ENCODE measurements at regions not wholly inside any gene's neighbourhood (a gene's known extent, or its start where the extent isn't known, plus 50 kb on each side); places are given as distances from the start of the nearest gene placed in this dataset.
"Not testable (repeated sequence)": the region's sequence is repeated elsewhere in the genome, so short reads cannot be mapped to it uniquely, and the experiment has no call there.

DNA sequence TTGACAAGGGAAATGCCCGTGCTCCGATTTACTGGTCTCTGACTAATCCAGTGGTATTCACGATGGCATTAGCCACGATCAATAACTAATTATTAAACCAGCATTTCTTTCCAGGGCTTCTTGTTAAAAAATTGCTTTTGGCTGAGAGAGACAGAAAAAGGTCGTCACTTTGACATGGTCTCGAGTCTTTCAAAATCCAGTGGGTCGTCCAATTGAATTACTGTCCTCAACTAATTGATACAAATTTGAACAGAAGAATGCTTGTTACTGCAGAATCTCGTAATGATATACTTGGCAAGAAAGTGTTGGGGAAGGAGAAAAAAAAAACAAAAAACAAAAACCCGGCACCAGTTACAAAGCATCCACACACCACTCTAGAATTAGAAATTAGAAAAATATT lies 318.4 kb downstream of the NR2F2 start:
- TF ChIP-seq CTCF (IDR thresholded peaks at IDR 0.05): no peak
- H3K4me3 Mint-ChIP-seq: no peak overlapping the region
- peaks cover 7% of the 10 kb centered on the region for H3K27me3 Mint-ChIP-seq (ENCODE audit: low read depth, poor library complexity)
- peaks cover 23% of the 10 kb centered on the region for H3K4me1 Mint-ChIP-seq
- no peaks in the 10 kb centered on the region for H3K36me3 Mint-ChIP-seq (ENCODE audit: low read depth)
- no peak overlapping the region for H3K27ac Mint-ChIP-seq
- no peaks in the 10 kb centered on the region for H3K9me3 Mint-ChIP-seq
- no peak for DNase-seq

DNA sequence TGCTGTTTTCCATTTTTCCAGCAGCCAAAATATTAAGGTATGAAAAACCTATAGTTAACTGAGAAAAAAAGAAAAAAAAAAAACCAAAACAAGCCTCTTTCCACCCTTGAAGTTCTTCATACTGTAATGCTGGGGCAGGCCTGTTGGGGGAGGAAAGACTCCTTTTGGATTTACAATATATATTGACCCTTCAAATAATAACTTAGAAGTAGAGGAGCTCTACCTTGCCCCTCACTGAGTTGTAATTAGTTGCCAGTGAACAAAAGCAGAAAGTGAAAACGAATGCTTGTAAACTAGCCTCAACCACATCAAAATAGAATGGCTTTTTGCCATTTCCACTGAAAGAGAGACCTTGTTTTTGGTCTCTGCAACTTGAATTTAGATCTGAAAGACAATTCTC lies 326.6 kb downstream of the NR2F2 start:
- H3K27me3 Mint-ChIP-seq (ENCODE audit: low read depth, poor library complexity): peaks cover 6% of the 10 kb centered on the region

DNA sequence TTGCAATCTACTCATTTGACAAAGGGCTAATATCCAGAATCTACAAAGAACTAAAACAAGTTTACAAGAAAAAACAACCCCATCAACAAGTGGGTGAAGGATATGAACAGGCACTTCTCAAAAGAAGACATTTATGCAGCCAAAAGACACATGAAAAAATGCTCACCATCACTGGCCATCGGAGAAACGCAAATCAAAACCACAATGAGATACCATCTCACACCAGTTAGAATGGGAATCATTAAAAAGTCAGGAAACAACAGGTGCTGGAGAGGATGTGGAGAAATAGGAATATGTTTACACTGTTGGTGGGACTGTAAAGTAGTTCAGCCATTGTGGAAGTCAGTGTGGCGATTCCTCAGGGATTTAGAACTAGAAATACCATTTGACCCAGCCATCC lies 336.5 kb downstream of the NR2F2 start:
- not testable (repeated sequence) for DNase-seq; H3K27me3 Mint-ChIP-seq (ENCODE audit: low read depth, poor library complexity); H3K27ac Mint-ChIP-seq; H3K4me3 Mint-ChIP-seq; H3K4me1 Mint-ChIP-seq; H3K36me3 Mint-ChIP-seq (ENCODE audit: low read depth)
- peaks cover 19% of the 10 kb centered on the region for H3K9me3 Mint-ChIP-seq

More for the DNA sequence above, 326.6 kb downstream of the NR2F2 start:
- Mint-ChIP-seq H3K4me3 (no peak overlapping the region), H3K36me3 (ENCODE audit: low read depth) (no peaks in the 10 kb centered on the region), H3K9me3 (peaks cover 3% of the 10 kb centered on the region), H3K4me1 (peaks cover 5% of the 10 kb centered on the region), H3K27ac (no peak overlapping the region)
- no peak for DNase-seq
- no peak for TF ChIP-seq CTCF (IDR thresholded peaks at IDR 0.05)

DNA sequence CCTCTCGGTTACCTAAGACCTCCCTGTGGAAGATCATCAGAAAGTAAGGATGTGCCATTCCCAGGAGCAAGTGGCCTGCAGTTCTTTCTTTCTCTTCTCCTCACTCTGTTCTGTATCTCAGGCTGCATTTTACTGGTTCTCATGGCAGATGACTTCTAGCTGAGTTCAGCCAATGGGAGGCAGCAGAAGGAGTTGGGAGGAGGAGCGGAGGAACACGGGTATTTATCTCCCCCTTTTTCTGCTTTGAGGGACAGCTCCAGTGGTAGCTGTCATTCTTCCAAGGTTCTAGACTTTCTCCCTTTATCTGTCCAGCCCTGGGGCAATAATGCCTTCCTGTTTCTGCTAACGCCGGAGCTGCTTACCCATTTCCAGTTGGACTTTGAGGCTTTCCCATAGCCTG lies 339.9 kb downstream of the NR2F2 start:
- no peak overlapping the region for H3K27ac Mint-ChIP-seq
- DNase-seq: no peak
- no peaks in the 10 kb centered on the region for H3K4me1 Mint-ChIP-seq
- peaks cover 4% of the 10 kb centered on the region for H3K27me3 Mint-ChIP-seq (ENCODE audit: low read depth, poor library complexity)
- H3K9me3 Mint-ChIP-seq: peaks cover 11% of the 10 kb centered on the region
- H3K4me3 Mint-ChIP-seq: no peak overlapping the region
- TF ChIP-seq CTCF (IDR thresholded peaks at IDR 0.05): no peak
- no peaks in the 10 kb centered on the region for H3K36me3 Mint-ChIP-seq (ENCODE audit: low read depth)

DNA sequence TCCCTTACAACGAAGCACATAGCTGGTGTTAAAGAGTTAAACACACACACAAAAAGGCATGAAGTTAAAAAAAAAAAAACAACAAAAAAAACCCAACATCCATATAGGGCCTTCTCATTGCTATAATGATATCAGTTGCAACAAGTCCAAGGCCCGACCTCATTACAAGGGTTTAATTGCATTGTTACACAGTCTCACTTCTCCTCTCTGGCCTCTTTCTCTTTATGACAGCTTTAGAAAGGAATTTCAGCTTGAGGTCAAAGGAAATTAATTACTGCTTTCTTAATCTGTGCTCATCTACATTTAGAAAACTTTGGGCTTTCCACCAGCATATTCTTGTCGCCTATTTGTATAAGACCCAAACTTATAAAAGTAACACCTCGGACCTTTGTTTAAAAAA lies 342.1 kb downstream of the NR2F2 start:
- Mint-ChIP-seq H3K9me3 (peaks cover 5% of the 10 kb centered on the region), H3K27ac (no peak overlapping the region), H3K27me3 (ENCODE audit: low read depth, poor library complexity) (peaks cover 4% of the 10 kb centered on the region), H3K4me3 (no peak overlapping the region), H3K36me3 (ENCODE audit: low read depth) (no peaks in the 10 kb centered on the region), H3K4me1 (no peaks in the 10 kb centered on the region)
- no peak for DNase-seq
- no peak for TF ChIP-seq CTCF (IDR thresholded peaks at IDR 0.05)

DNA sequence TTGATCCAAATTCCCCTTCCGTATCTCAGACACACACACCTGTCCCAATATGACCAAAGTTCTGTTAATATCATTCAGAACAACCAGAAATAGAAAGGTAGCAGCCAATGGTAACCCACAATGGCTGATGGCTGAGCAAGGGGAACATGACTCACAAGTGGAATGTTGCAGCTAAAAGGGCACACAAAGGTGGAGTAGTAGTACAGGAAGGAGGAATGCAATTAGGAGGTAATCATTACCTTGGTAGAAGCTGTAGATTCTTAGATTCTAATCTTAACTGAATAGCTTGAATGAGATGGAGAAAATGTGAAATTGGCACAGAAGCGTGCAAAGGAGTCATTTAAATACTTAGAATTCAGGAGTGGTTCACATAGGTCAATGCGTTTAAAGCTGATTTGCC lies 347.9 kb downstream of the NR2F2 start:
- Mint-ChIP-seq H3K4me3 (no peak overlapping the region), H3K4me1 (no peaks in the 10 kb centered on the region), H3K9me3 (peaks cover 11% of the 10 kb centered on the region), H3K36me3 (ENCODE audit: low read depth) (no peaks in the 10 kb centered on the region), H3K27me3 (ENCODE audit: low read depth, poor library complexity) (peaks cover 2% of the 10 kb centered on the region), H3K27ac (no peak overlapping the region)
- no peak for TF ChIP-seq CTCF (IDR thresholded peaks at IDR 0.05)
- no peak for DNase-seq
